ENCODE measurements at regions not wholly inside any gene's neighbourhood (a gene's known extent, or its start where the extent isn't known, plus 50 kb on each side); places are given as distances from the start of the nearest gene placed in this dataset.
A peak's percentile ranks its signal among the peaks of the same experiment; 100 is the strongest.

GRCh38 chr7:149624419-149625339 is 127.1 kb upstream of the ZNF746 start (continued):
- peak; percentile 83 for TF ChIP-seq ZNF414 (CRISPR knock-in tag; IDR thresholded peaks at IDR 0.05)
- TF ChIP-seq FOXK2 (IDR thresholded peaks at IDR 0.05), result no peak
- 0 out of 2 replicates have a peak, but pooled peaks have one; percentile 40 for TF ChIP-seq LBX2 (CRISPR knock-in tag; IDR thresholded peaks at IDR 0.05; ENCODE audit: borderline replicate concordance)
- peak; percentile 88 for TF ChIP-seq TFDP2 (CRISPR knock-in tag; IDR thresholded peaks at IDR 0.05)
- peak; percentile 89; the same call in 1 of the 2 replicates for TF ChIP-seq NR2F2 (IDR thresholded peaks at IDR 0.05; ENCODE audit: borderline replicate concordance, low read depth)
- TF ChIP-seq PRMT3 (CRISPR knock-in tag; IDR thresholded peaks at IDR 0.05; ENCODE audit: borderline replicate concordance, low read depth), result no peak
- no peak for TF ChIP-seq TAF15 (IDR thresholded peaks at IDR 0.05; ENCODE audit: low read depth, low read length, poor library complexity, severe bottlenecking)
- TF ChIP-seq EZH2 (conservative IDR thresholded peaks at IDR 0.05; ENCODE audit: low read depth, low read length), result no peak
- no peak for TF ChIP-seq SUZ12 (IDR thresholded peaks at IDR 0.05; ENCODE audit: low read depth, low read length)
- peak; percentile 85 for TF ChIP-seq TAF1 (CRISPR knock-in tag; IDR thresholded peaks at IDR 0.05)
- TF ChIP-seq KMT2B (CRISPR knock-in tag; IDR thresholded peaks at IDR 0.05), result peak; percentile 86
- no peak for TF ChIP-seq FLYWCH1 (CRISPR knock-in tag; IDR thresholded peaks at IDR 0.05)
- peak; percentile 96 for TF ChIP-seq UBTF (CRISPR knock-in tag; IDR thresholded peaks at IDR 0.05)
- no peak for TF ChIP-seq ZNF44 (CRISPR knock-in tag; IDR thresholded peaks at IDR 0.05)
- TF ChIP-seq AHDC1 (CRISPR knock-in tag; IDR thresholded peaks at IDR 0.05; ENCODE audit: borderline replicate concordance), result no peak
- TF ChIP-seq SRF (IDR thresholded peaks at IDR 0.05; ENCODE audit: low read depth, low read length), result no peak
- TF ChIP-seq CCAR2 (optimal IDR thresholded peaks at IDR 0.05; ENCODE audit: low read depth, low read length), result no peak
- no peak for TF ChIP-seq FOSL1 (CRISPR knock-in tag; IDR thresholded peaks at IDR 0.05; ENCODE audit: borderline replicate concordance)
- TF ChIP-seq HDAC6 (IDR thresholded peaks at IDR 0.05; ENCODE audit: low read depth, low read length), result no peak

Data from HepG2 (cell line).